Stimulated activated naive CD8-positive, alpha-beta T cell treated with anti-CD3 and anti-CD28 coated beads, Interleukin-15, amount 100 ng/mL, for 72 hours (primary cell): ENCODE measurements at regions not wholly inside any gene's neighbourhood (a gene's known extent, or its start where the extent isn't known, plus 50 kb on each side); places are given as distances from the start of the nearest gene placed in this dataset.
"Not testable (repeated sequence)": the region's sequence is repeated elsewhere in the genome, so short reads cannot be mapped to it uniquely, and the experiment has no call there.

Source experiments
- ATAC-seq: fragments of 150-1000 bp; cut with Tn5 transposase; 2 replicates; pipeline ENCODE4 v1.10.0; 2021; ENCODE audit warnings: mild to moderate bottlenecking, moderate library complexity
- DNase-seq, 2 donors: peaks; one replicate each; pipeline ENCODE4 v3.0.0; 2021 to 2022
- H3K27ac Mint-ChIP-seq, 2 donors: one replicate each; pipeline ENCODE4 v1.8.0; 2022; ENCODE audit warnings: mild to moderate bottlenecking in 2 of 2, mixed read lengths in 2 of 2, moderate library complexity in 2 of 2
- H3K27me3 Mint-ChIP-seq: one replicate; pipeline ENCODE4 v1.8.0; 2022; ENCODE audit warnings: mixed read lengths
- H3K4me1 Mint-ChIP-seq: one replicate; pipeline ENCODE4 v1.8.0; 2022; ENCODE audit warnings: mild to moderate bottlenecking, mixed read lengths
- H3K4me3 Mint-ChIP-seq, 2 donors: one replicate each; pipeline ENCODE4 v1.8.0; 2022; ENCODE audit warnings: mild to moderate bottlenecking in 2 of 2, mixed read lengths in 2 of 2, moderate library complexity in 1 of 2
- H3K9me3 Mint-ChIP-seq, 2 donors: one replicate each; pipeline ENCODE4 v1.8.0; 2022; ENCODE audit warnings: mixed read lengths in 2 of 2

DNA sequence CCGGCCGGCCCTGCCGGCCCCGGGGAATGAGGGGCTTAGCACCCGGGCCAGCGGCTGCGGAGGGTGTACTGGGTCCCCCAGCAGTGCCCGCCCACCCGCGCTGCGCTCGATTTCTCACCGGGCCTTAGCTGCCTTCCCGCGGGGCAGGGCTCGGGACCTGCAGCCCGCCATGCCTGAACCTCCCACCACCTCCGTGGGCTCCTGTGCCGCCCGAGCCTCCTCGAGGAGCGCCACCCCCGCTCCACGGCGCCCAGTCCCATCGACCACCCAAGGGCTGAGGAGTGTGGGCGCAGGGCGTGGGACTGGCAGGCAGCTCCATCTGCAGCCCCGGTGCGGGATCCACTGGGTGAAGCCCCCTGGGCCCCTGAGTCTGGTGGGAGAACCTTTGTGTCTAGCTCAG, 145.5 kb upstream of the CDH7 start:
- not testable (repeated sequence) for DNase-seq, H3K27me3 Mint-ChIP-seq, H3K4me3 Mint-ChIP-seq, H3K4me1 Mint-ChIP-seq, ATAC-seq, H3K27ac Mint-ChIP-seq
- H3K9me3 Mint-ChIP-seq: peaks cover 14 to 25% of the 10 kb centered on the region in 2 donors

DNA sequence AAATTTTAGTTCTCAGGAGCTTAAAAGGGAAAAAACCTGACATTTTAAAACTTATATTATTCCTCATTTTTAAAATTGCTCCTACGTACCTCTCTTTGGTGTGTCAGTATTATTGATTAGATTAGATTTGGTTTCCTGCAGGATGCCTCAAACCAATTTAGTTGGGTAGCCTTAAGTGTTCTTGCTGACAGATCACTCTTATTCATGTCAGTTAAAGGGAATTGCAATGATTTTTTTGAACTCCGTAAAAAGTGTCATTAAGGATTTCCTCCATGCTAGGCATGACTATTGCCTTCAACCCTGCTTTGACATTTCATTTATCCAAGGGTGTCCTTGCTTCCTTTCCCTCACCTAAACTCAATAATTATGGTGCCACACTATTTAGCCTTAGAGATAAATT, 149.0 kb upstream of the CDH7 start:
- no peaks in the 10 kb centered on the region for H3K27me3 Mint-ChIP-seq
- no peak for ATAC-seq
- no peak overlapping the region for H3K27ac Mint-ChIP-seq
- H3K9me3 Mint-ChIP-seq: peaks cover 13 to 17% of the 10 kb centered on the region in 2 donors
- no peak for DNase-seq
- no peak overlapping the region for H3K4me3 Mint-ChIP-seq
- no peaks in the 10 kb centered on the region for H3K4me1 Mint-ChIP-seq

DNA sequence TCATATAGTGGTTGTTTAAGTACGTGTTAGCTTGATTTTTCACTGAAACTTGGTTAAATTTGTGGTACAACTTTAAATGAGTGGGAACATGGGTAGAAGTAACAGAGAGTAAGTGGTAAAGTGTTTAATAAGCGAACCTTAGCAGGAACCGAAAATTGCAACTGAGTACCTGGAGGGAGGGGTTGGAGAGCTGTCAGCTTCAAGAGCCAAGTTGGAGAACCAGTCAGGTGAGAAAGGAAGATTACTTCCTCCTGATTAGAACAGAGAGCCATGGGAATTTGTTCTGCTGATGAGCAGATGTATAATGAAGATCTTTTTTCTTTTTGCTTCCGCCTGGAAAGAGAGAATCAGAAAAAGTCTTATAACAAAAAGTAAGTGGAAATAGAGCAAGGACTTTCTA, 158.4 kb upstream of the CDH7 start:
- no peak overlapping the region for H3K4me3 Mint-ChIP-seq
- no peak overlapping the region for H3K27ac Mint-ChIP-seq
- no peaks in the 10 kb centered on the region for H3K4me1 Mint-ChIP-seq
- no peaks in the 10 kb centered on the region for H3K27me3 Mint-ChIP-seq
- peaks cover 6 to 24% of the 10 kb centered on the region in 2 donors for H3K9me3 Mint-ChIP-seq
- DNase-seq (no peak), ATAC-seq (no peak)

DNA sequence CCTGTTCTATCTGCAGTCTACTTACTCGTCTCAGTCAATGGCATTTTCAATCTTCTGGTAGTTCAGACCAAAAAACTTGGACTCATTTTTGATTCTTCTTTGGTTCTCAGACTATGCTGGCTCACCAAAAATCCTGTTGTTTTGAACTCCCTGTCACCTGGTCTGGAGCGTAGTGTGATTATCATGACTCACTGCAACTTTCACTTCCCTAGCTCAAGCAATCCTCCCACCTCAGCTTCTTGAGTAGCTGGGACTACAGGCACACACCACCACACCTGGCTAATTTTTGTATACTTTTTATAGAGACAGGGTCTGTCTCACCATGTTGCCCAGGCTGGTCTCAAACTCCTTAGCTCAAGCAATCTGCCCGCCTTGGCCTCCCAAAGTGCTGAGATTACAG, 163.3 kb upstream of the CDH7 start:
- no peak for ATAC-seq
- DNase-seq: no peak
- peaks cover 10 to 20% of the 10 kb centered on the region in 2 donors for H3K9me3 Mint-ChIP-seq
- H3K4me1 Mint-ChIP-seq: no peaks in the 10 kb centered on the region
- no peaks in the 10 kb centered on the region for H3K27me3 Mint-ChIP-seq
- no peak overlapping the region for H3K4me3 Mint-ChIP-seq
- H3K27ac Mint-ChIP-seq: no peak overlapping the region

DNA sequence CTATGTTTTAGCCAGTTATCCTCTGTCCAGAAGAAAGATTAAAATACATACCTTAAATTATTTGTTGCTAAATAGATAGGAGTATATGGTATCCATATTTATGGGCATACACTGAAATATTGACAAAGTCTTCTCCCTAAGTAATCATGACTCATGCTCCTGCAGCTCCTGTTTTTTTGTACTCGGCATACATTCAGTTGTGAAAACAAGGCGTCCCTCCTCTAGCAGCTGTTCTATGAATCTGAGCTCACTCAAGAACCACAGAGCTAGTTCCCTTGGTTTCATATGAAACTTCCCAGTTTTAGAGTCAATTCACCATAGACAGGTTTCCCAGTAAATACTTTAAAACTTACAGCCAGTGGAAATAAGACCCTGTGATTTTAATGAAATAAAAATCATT, 168.7 kb upstream of the CDH7 start:
- H3K27ac Mint-ChIP-seq, DNase-seq, H3K4me1 Mint-ChIP-seq, ATAC-seq, H3K27me3 Mint-ChIP-seq, H3K4me3 Mint-ChIP-seq: not testable (repeated sequence)
- peaks cover 7 to 12% of the 10 kb centered on the region in 2 donors for H3K9me3 Mint-ChIP-seq

DNA sequence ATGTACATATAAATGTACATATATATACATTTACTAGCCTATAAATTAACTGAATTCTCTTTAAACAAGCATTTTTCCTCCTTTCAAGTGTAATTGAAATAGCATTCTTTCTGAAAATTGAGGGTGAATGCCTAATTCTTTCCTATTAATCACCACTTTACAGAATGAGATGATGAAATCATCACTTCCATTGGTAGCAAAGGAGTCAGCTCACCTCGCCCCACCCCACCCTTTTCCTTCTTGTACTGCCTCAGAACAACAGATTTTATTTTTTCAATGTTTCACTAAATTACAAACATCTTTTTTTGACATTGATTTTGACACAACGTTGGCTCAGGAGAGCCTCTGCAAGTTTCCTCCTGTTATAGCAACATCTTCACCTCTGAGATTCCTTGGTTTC, 181.9 kb upstream of the CDH7 start:
- no peak for ATAC-seq

DNA sequence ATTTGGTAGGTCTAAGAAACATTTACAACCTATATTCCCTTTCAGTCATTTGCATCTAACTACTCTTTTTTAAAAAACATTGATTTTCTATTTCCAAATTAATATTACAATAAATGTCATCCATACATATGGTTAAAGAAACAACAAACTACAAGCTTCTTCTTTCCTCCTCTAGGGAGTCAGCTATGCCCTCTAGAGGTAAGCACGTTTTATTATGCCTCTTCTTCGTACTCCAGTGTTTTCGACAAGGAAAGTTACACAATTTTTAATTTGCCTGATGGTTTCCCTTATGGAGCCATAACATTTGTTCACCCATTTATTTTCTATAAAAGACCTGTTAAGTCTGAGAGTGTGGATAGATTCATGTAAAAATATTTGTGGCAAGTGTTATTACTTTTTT, 183.4 kb upstream of the CDH7 start:
- Mint-ChIP-seq H3K4me1 (no peaks in the 10 kb centered on the region), H3K9me3 (peaks cover 0 to 5% of the 10 kb centered on the region in 2 donors), H3K27ac (no peak overlapping the region), H3K27me3 (no peaks in the 10 kb centered on the region), H3K4me3 (no peak overlapping the region)
- no peak for ATAC-seq
- no peak for DNase-seq

More for the DNA sequence above, 181.9 kb upstream of the CDH7 start:
- no peak for DNase-seq
- Mint-ChIP-seq H3K9me3 (no peaks in the 10 kb centered on the region), H3K4me3 (no peak overlapping the region), H3K27me3 (no peaks in the 10 kb centered on the region), H3K4me1 (no peaks in the 10 kb centered on the region), H3K27ac (no peak overlapping the region)

DNA sequence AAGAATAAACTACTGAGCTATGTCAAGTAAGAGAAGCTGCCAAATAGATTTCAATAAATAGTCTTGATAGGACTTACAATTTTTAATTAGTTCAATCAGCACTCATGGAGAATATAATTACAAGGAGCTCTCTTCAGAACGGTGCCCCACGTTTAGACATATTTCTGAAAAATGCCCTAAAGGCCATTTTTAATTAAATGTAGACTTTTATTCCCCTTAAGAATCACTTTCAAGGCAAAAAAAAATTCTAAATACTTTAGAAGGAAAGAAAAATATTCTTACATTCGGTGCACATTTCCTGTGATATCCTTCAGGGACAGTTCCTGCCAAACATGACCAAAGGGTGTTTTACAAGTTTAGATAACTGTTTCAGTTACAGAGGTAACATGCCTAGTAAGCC, 202.5 kb upstream of the CDH7 start:
- ATAC-seq: no peak
- Mint-ChIP-seq H3K4me3 (no peak overlapping the region), H3K27ac (no peak overlapping the region), H3K9me3 (peaks cover 4 to 14% of the 10 kb centered on the region in 2 donors), H3K4me1 (no peaks in the 10 kb centered on the region), H3K27me3 (no peaks in the 10 kb centered on the region)
- DNase-seq: no peak

DNA sequence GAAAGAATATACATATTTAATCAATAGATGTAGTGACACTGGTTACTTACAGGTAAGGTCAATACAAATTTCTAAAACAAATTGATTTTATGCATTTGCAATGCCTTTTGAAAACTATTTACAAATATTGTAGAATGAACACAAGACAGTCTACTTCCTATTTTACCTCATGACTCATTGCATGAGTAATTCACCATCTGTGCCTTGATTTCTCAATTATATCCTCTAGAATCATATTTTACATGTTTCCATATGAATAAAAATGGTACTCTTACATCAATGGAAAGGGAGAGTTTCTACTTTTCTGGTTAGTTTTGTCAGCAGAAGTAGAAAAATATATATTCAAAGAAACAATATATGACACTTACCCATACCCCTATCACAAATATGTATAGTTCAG, 203.8 kb upstream of the CDH7 start:
- no peak overlapping the region for H3K27ac Mint-ChIP-seq
- no peaks in the 10 kb centered on the region for H3K27me3 Mint-ChIP-seq
- ATAC-seq (no peak), DNase-seq (no peak)
- H3K4me1 Mint-ChIP-seq: no peaks in the 10 kb centered on the region
- H3K9me3 Mint-ChIP-seq: peaks cover 4 to 14% of the 10 kb centered on the region in 2 donors
- no peak overlapping the region for H3K4me3 Mint-ChIP-seq

DNA sequence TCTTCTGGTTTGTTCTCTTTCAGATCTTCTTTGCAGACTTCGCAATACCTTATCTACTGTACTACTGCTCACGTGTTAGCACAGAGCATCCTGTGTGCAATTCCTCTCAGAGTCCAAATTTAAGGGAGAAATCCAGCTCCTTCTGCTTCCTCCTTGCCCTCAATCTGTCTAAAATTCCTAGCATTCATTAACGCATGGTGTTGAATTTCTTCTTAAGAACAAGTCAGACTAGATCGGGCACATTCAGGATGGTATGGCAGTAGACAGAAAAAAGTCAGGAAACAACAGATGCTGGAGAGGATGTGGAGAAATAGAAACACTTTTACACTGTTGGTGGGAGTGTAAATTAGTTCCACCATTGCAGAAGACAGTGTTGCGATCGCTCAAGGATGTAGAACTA, 206.1 kb upstream of the CDH7 start:
- H3K4me1 Mint-ChIP-seq: no peaks in the 10 kb centered on the region

DNA sequence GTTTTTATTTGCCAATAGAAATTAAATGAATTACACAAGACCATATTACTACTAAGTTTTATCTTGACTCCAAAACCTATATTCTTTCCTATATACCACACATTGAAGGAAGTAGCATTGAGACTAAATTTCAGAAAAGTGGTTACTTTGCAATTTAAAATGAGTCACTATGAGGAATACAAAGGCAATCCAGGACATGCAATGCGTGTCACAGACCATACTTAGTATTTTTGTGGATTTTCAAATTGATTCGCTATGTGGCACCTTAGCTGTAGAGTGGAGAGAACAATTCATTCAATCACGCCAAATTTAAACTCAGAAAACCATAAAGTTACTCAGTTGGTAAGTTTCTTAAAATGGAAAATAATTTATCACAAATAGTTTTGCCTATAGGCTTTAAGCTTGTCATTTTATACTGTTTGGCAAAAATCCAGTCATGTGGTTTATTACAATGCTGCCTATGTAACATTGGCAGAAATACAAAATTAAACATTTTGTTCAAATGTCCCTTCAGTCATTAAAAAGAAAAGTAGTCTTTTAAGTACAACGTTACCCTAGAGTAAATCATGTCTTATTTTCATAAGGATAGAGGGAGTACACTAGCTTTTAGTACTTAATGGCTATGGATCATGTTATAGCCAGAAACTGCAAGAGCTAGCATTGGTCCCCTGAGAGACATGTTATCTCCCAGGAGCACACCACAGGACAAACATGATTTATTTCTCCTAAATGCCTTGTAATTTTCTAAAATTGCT, 222.8 kb upstream of the CDH7 start:
- ATAC-seq (no peak), DNase-seq (no peak)
- peaks cover 9 to 18% of the 10 kb centered on the region in 2 donors for H3K9me3 Mint-ChIP-seq
- H3K4me3 Mint-ChIP-seq: no peak overlapping the region
- H3K27ac Mint-ChIP-seq: no peak overlapping the region
- H3K27me3 Mint-ChIP-seq: no peaks in the 10 kb centered on the region
- no peaks in the 10 kb centered on the region for H3K4me1 Mint-ChIP-seq

More for the DNA sequence above, 206.1 kb upstream of the CDH7 start:
- ATAC-seq: no peak
- H3K9me3 Mint-ChIP-seq: peaks cover 0 to 8% of the 10 kb centered on the region in 2 donors
- DNase-seq: no peak
- H3K27me3 Mint-ChIP-seq: no peaks in the 10 kb centered on the region
- no peak overlapping the region for H3K4me3 Mint-ChIP-seq
- no peak overlapping the region for H3K27ac Mint-ChIP-seq

DNA sequence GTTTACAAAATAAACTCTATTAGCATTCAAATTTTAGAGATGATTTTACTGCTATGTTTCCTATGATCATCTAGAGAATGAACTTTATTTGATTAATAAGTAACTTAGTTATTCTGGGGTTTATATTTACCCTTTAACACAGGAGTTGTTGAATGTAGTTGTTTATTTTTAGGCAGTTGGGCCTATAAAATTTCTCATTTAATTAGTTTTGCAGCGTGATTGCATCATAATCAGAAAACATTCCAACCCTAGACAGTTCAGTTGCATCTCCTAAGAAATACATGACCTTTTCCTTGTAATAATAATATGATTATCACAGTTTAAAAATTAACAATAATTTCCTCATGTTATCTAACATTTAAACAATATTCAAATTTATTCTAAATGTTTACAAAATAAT, 224.7 kb upstream of the CDH7 start:
- Mint-ChIP-seq H3K4me1 (no peaks in the 10 kb centered on the region), H3K27me3 (no peaks in the 10 kb centered on the region)

DNA sequence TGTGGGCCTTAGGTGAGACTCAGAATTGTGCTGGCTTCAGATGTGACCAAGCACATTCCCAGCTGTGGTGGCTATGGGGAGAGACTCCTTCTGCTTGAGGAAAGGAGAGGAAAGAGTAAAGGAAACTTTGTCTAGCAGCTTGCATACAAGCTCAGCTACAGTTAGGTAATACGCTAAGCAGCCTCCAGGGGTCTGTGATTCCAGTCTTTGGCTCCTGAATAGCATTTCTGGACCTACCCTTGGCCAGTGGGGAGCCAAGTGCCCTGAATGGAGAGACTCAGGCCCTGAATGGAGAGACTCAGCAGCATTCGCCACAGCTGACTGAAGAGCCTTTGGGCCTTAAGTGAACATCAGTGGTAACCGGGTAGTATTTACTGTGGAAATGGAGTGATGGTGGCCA, 227.4 kb upstream of the CDH7 start:
- DNase-seq (no peak), ATAC-seq (no peak)
- Mint-ChIP-seq H3K27ac (no peak overlapping the region), H3K4me3 (no peak overlapping the region), H3K4me1 (no peaks in the 10 kb centered on the region), H3K27me3 (no peaks in the 10 kb centered on the region), H3K9me3 (peaks cover 0 to 10% of the 10 kb centered on the region in 2 donors)

More for the DNA sequence above, 224.7 kb upstream of the CDH7 start:
- DNase-seq: no peak
- H3K27ac Mint-ChIP-seq: no peak overlapping the region
- ATAC-seq: no peak
- H3K4me3 Mint-ChIP-seq: no peak overlapping the region
- H3K9me3 Mint-ChIP-seq: peaks cover 9 to 20% of the 10 kb centered on the region in 2 donors

DNA sequence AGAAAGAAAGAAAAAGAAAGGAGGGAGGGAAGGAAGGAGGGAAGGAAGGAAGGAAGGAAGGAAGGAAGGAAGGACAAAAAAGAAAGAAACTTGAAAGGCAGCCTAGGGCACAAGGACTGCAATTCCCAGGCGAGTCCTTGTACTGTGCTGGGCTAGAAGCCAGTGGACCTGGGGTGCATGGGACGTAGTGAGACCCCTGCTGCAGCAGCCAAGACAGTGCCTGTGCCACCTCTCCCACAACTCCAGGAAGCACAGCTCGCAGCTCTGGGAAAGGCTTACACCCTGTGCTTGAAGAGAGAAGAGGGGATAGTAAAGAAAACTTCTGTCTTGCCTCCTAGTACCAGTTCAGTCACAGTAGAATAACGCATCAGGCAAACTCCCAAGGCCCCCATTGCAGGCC, 227.9 kb upstream of the CDH7 start:
- Mint-ChIP-seq H3K27ac (no peak overlapping the region), H3K9me3 (peaks cover 0 to 10% of the 10 kb centered on the region in 2 donors), H3K4me3 (no peak overlapping the region), H3K4me1 (no peaks in the 10 kb centered on the region), H3K27me3 (no peaks in the 10 kb centered on the region)
- DNase-seq: no peak
- no peak for ATAC-seq

DNA sequence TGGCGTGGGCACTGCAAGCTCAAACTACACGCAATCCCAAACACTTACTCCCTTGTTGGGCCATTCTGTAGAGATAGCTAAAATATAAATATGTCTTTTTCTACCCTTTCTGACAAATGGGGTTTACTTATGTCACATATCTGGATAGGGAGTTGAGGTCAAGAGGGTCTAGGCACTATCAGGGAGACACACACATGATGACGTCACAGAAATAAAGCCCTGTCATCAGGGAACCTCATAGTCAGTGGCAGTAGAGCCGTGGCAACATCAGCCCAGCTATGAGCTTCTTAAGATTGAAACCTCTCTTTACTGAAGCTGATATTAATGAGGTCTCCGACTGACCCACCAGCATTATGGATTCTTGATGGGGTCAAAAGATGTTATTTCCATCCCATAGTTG, 234.6 kb upstream of the CDH7 start:
- DNase-seq (no peak), ATAC-seq (no peak)
- Mint-ChIP-seq H3K27ac (no peak overlapping the region), H3K9me3 (peaks cover 0 to under 1% of the 10 kb centered on the region in 2 donors), H3K4me3 (no peak overlapping the region), H3K4me1 (no peaks in the 10 kb centered on the region), H3K27me3 (no peaks in the 10 kb centered on the region)

DNA sequence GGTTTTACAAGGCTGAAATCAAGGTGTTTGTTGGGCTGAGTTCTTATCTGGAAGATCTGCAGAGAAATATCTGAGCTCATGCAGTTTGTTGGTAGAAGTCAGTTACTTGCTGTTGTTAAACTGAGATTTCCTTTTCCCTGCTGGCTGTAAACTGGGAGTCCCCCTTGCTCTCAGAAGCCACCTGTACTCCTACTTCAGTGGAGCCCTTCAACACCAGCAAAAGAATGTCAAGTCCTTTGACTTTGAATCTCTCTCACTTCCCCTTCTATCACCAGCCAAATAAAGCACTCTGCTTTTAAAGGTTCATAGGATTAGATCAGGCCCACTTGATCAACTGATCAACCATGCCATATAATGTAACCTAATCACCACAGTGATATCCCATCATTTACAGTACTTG, 252.2 kb upstream of the CDH7 start:
- H3K27ac Mint-ChIP-seq: no peak overlapping the region
- H3K4me1 Mint-ChIP-seq: no peaks in the 10 kb centered on the region
- no peaks in the 10 kb centered on the region for H3K27me3 Mint-ChIP-seq
- H3K9me3 Mint-ChIP-seq: no peaks in the 10 kb centered on the region
- no peak for ATAC-seq
- DNase-seq: no peak
- H3K4me3 Mint-ChIP-seq: no peak overlapping the region

DNA sequence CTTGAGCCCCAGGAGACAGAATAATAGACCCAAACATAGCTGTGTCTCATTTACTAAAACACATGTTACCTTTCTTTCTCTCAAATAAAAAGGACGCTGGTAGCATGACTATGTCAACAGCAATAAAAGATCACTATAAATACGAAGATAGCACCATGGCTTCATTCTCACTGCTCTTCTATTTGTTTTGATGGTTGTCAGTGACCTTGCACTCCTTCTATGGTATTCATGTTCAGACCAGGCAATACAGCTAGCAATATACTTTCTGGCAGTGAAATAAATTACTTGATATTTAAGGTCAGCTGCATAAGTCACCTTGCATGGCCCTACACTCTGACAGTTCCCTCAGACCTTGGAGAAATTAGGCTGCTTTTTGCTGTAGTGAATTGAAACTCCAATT, 263.2 kb upstream of the CDH7 start:
- Mint-ChIP-seq H3K27me3 (no peaks in the 10 kb centered on the region), H3K9me3 (peaks cover 5 to 7% of the 10 kb centered on the region in 2 donors), H3K4me3 (no peak overlapping the region), H3K27ac (no peak overlapping the region), H3K4me1 (no peaks in the 10 kb centered on the region)
- ATAC-seq: no peak
- no peak for DNase-seq
